SKM-1 treated with dmso at 0.1 percent for 144 hours (cell line): ENCODE measurements at regions not wholly inside any gene's neighbourhood (a gene's known extent, or its start where the extent isn't known, plus 50 kb on each side); places are given as distances from the start of the nearest gene placed in this dataset.

Source experiments
- DNase-seq: peaks from one replicate; lab custom pipeline; 2025; ENCODE audit not compliant: unreplicated experiment; lab: John Stamatoyannopoulos, UW

DNA sequence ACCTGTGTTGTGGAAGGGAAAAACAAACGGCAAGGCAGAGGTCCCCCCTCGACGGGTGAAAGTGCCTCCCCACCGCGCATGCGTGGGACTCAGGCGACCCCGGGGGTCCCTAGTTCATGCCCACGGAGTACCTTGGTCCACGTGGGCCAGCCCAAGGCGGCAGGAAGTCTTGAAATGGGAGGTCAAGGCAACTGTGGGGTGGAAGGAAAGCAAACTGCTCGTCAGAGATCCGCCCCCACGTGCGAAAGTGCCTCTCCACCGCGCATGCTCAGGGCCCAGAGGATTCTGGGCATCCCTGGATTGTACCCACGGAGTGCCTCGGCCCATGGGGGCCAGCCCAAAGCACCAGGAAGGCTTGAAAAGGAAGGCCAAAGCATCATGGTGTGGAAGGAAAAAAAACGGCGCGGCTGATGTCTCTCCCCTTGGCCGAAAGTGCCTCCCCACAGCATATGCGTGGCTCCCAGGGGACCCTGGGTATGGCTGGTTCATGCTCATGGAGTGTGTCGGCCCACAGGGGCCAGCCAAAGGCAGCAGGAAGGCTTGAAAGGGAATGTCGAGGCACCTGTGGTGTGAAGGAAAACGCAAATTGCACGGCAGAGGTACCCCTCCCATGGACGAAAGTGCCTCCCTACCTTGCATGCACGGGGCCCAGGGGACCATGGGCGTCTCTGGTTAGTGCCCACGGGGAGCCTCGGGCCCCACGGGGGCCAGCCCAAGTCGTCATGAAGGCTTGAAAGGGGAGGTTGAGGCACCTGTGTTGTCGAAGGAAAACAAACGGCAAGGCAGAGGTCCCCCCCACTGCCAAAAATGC, 369.7 kb downstream of the ALG10 start:
- DNase-seq, result no peak

- no peak for DNase-seq
These were observed 370.4 kb downstream of the ALG10 start for GRCh38 chr12:34392741-34393085.

DNA sequence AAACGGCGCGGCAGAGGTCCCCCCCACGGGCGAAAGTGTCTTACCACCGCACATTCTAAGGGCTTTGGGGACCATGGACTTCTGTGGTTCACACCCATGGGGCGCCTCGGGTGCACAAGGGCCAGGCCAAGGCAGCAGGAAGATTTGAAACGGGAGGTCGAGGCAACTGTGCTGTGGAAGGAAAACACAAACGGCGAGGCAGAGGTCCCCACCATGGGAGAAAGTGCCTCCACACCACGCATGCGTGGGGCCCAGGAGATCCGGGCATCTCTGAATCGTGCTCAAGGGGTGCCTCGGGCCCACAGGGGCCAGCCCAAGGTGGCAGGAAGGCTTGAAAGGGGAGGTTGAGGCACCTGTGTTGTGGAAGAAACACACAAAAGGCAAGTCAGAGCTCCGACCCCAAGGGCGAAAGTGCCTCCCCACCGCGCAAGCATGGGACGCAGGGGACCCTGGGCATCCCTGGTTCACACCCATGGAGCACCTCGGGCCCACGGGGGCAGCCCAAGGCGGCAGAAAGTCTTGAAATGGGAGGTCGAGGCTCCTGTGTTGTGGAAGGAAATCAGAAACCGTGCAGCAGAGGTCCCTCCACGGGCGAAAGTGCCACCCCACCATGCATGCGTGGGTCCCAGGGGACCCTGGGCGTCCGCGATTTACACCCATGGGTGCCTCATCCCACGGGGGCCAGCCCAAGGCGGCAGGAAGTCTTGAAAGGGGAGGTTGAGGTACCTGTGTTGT, 371.0 kb downstream of the ALG10 start:
- no peak for DNase-seq

- no peak for DNase-seq
These were observed 371.5 kb downstream of the ALG10 start for GRCh38 chr12:34393821-34394150.

DNA sequence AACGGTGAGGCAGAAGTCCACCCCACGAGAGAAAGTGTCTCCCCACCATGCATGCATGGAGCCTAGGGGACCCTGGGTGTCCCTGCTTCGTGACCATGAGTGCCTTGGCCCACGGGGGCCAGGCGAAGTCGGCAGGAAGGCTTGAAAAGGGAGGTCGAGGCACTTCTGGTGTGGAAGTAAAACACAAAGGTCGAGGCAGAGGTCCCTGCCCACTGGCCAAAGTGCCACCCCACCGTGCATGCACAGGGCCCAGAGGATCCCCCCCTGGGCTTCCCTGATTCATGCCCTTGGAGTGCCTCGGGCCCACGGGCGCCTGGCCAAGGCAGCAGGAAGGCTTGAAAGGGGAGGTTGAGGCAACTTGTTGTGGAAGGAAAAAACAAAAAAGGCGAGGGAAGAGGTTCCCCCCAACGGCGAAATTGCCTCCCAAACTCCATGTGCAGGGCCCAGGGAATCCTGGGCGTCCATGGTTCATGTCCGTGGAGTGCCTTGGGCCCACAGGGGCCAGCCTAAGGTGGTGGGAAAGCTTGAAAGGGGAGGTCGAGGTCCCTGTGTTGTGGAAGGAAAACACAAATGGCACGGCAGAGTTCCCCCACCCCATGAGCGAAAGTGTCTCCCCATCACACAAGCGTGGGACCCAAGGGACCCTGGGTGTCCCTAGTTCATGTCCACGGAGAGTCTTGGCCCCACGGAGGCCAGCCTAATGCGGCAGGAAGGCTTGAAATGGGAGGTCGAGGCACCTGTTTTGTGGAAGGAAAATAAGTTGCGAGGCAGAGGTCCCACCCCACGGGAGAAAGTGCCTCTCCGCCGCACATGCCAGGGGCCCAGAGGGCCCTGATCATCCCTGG, 372.1 kb downstream of the ALG10 start:
- DNase-seq, result no peak

- DNase-seq, result no peak
These were observed 373.0 kb downstream of the ALG10 start for GRCh38 chr12:34395056-34396005.

GRCh38 chr12:34396006-34396860, 373.9 kb downstream of the ALG10 start:
- DNase-seq, result no peak

DNA sequence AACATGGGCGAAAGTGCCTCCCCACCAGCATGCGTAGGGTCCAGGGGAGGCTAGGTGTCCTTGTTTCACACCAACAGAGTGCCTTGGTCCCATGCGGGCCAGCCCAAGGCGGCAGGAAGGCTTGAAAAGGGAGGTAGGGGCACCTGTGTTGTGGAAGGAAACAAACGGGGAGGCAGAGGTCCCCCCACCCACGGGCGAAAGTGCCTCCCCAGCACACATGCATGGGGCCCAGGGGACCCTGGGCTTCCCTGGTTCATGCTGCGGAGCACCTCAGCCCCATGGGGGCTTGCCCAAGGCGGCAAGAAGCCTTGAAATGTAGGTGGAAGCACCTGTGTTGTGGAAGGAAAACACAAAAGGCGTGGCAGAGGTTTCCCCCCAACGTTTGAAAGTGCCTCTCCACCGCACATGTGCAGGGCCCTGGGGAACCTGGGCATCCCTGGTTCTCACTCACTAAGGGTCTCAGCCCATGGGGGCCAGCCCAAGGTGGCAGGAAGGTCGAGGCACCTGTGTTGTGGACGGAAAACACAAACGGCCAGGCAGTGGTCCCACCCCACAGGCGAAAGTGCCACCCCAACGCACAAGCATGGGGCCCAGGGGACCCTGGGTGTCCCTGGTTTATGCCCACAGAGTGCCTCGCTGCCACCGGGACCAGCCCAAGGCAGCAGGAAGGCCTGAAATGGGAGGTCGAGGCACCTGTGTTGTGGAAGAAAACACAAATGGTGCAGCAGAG, 374.7 kb downstream of the ALG10 start:
- no peak for DNase-seq

DNA sequence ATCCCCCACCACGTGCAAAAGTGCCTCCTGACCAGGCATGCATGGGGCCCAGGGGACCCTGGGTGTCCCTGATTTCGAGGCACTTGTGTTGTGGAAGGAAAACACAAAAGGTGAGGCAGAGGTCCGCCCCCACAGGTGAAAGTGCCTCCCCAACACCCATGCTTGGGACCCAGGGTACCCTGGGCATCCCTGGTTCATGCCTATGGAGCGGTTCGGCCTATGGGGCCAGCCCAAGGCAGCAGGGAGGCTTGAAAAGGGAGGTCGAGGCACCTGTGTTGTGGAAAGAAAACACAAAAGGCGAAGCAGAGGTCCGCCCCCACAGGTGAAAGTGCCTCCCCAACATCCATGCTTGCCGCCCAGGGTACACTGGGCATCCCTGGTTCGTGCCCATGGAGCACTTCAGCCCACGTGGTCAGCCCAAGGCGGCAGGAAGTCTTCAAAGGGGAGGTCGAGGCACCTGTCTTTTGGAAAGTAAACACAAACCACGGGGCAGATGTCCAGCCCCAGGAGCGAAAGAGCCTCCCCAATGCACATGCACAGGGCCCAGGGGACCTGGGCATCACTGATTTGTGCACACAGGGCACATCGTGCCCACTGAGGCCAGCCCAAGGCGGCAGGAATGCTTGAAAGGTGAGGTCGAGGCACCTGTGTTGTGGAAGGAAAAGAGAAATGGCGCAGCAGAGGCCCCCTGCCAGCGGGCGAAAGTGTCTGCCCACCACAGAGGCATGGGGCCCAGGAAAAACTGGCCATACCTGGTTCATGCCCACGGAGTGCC, 375.5 kb downstream of the ALG10 start:
- DNase-seq, result no peak

DNA sequence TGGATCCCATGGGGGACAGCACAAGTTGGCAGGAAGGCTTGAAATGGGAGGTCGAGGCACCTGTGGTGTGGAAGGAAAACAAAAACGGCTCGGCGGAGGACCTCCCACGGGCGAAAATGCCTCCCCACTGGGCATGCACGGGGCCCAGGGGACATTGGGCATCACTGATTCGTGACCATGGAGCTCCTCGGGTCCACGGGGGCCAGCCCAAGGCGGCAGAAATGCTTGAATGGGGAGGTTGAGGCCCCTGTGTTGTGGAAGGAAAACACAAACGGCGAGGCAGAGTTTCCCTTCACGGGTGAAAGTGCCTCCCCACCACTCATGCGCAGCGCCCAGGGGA, 376.0 kb downstream of the ALG10 start:
- DNase-seq, result no peak

DNA sequence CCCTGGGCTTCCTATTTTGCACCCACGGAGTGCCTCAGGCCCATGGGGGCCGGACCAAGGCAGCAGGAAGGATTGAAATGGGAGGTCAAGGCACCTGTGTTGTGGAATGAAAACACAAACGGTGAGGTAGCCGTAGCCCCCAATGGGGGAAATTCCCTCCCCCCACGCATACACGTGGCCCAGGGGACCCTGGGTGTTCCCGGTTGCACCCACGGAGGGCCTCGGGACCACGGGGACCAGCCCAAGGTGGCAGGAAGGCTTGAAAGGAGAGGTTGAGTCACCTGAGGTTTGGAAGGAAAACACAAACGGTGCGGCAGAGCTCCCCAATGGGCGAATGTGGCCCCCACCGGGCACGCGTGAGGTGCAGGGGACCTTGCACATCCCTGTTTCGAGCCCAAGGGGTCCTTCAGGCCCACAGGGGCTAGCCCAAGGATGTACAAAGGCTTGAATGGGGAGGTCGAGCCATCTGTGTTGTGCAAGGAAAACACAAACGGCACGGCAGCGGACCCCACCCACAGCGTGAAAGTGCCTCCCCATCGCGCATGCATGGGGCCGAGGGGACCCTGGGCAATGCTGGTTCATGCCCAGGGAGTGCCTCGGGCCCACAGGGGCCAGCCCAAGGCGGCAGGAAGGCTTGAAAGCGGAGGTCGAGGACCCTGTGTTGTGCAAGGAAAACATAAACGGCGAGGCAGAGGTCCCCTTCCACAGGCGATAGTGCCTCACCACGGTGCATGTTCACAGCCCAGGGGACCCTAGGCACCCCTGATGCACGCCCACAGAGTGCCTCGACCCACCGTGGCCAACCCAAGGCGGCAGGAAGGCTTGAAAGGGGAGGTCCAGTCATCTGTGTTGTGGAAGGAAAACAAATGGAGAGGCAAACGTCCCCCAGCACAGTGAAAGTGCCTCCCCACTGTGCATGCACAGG, 376.7 kb downstream of the ALG10 start:
- DNase-seq, result no peak

- DNase-seq, result no peak
These were observed 377.5 kb downstream of the ALG10 start for GRCh38 chr12:34399631-34400410.

DNA sequence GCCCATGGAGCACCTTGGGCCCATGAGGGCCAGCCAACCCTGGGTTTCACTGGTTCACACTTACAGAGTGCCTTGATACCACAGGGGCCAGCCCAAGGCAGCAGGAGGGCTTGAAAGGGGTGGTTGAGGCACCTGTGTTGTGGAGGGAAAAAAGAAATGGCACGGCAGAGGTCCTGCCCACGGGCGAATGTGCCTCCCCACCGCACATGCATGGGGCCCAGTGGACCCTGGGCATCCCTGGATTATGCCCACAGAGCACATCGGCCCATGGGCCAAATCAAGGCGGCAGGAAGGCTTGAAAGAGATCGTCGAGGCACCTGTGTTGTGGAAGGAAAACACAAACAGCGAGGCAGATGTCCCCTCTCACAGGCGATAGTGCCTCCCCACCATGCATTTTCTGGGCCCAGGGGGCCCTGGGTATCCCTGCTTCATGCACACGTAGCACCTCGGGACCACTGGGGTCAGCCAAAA, 378.1 kb downstream of the ALG10 start:
- no peak for DNase-seq

DNA sequence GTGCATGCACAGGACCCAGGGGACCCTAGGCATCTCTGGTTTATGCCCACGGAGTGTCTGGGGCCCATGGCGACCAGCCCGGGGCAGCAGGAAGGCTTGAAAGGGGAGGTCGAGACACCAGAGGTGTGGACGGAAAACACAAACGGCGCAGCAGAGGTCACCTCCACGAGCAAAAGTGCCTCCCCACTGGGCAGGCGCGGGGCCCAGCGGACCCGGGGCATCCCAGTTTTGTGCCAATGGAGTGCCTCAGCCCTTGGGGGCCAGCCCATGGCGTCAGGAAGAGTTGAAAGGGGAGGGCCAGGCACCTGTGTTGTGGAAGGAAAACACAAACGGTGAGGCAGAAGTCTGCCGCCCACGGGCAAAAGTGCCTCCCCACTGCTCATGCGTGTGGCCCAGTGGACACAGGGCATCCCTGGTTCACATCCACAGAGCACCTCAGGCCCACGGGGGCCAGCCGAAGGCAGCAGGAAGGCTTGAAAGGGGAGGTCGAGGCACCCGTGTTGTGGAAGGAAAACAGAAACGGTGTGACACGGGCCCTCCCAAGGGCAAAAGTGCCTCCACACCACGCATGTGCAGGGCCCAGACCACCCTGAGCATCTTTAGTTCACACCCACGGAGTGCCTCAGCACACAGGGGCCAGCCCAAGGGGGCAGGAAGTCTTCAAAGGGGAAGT, 378.8 kb downstream of the ALG10 start:
- DNase-seq, result no peak

GRCh38 chr12:34401659-34402227, 379.4 kb downstream of the ALG10 start:
- DNase-seq, result no peak
